ENCODE measurements at regions not wholly inside any gene's neighbourhood (a gene's known extent, or its start where the extent isn't known, plus 50 kb on each side); places are given as distances from the start of the nearest gene placed in this dataset.

DNA sequence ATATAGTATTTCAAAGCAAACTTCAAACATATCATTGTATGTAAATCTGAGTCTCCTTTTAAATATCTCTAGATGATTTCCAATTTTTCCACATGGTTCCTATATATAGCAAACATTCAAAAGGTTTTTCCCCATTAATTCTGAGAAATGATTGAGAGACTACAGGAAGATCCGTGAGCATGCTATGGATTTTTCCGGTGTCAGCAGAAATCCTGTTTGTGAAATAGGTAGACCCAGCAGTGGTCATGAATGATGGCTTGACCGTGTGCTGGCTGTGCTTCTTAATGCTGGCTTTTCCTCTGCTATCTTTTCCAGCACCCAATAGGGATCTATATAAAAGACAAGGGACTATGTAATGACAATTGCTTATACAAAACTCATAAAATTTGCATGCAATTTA lies 485.3 kb downstream of the PSAT1 start:
- Histone ChIP-seq H3K4me3 (no peak overlapping the region), H3K9me3 (no peaks in the 10 kb centered on the region), H3K27ac (no peak overlapping the region), H3K27me3 (no peaks in the 10 kb centered on the region), H3K4me1 (no peaks in the 10 kb centered on the region), H3K36me3 (no peaks in the 10 kb centered on the region)
- 64 to 93% (median 82%) methylated on average over 3 of the region's 3 CpGs for WGBS, 5 donors
- intact Hi-C loops (cut with DNase I; ENCODE audit: low total_unique reads), result no loop called here
- TF ChIP-seq POLR2A (IDR thresholded peaks at IDR 0.05) (no peak), POLR2AphosphoS5 (IDR thresholded peaks at IDR 0.05) (no peak), EP300 (IDR thresholded peaks at IDR 0.05) (no peak)
- TF ChIP-seq, protein P1, sequence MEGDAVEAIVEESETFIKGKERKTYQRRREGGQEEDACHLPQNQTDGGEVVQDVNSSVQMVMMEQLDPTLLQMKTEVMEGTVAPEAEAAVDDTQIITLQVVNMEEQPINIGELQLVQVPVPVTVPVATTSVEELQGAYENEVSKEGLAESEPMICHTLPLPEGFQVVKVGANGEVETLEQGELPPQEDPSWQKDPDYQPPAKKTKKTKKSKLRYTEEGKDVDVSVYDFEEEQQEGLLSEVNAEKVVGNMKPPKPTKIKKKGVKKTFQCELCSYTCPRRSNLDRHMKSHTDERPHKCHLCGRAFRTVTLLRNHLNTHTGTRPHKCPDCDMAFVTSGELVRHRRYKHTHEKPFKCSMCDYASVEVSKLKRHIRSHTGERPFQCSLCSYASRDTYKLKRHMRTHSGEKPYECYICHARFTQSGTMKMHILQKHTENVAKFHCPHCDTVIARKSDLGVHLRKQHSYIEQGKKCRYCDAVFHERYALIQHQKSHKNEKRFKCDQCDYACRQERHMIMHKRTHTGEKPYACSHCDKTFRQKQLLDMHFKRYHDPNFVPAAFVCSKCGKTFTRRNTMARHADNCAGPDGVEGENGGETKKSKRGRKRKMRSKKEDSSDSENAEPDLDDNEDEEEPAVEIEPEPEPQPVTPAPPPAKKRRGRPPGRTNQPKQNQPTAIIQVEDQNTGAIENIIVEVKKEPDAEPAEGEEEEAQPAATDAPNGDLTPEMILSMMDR (IDR thresholded peaks at IDR 0.05), result no peak
- DNase-seq, result no peak

DNA sequence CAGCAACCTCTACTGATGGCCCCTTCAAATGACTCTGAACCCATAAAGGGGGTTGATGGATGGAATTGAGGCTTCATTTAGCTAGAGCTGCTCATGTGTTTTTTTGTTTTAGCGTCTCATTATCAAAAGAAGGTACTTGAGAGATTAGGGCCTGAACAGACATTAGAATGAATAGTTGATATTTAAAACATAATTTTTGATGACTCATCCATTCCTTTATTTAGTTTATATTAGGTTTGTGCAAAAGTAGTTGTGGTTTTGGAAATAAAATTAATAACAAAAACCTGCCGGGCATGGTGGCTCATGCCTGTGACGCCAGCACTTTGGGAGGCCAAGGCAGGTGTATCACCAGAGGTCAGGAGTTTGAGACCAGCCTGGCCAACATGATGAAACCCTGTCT lies 485.9 kb downstream of the PSAT1 start:
- H3K27me3 ChIP-seq, result no peaks in the 10 kb centered on the region
- no peaks in the 10 kb centered on the region for H3K36me3 ChIP-seq
- no peak for TF ChIP-seq POLR2AphosphoS5 (IDR thresholded peaks at IDR 0.05)
- no peak for TF ChIP-seq POLR2A (IDR thresholded peaks at IDR 0.05)
- no peak for TF ChIP-seq EP300 (IDR thresholded peaks at IDR 0.05)
- TF ChIP-seq, protein P1 (IDR thresholded peaks at IDR 0.05), result no peak
- no peak overlapping the region for H3K4me3 ChIP-seq
- no peaks in the 10 kb centered on the region for H3K4me1 ChIP-seq
- DNase-seq, result no peak
- H3K9me3 ChIP-seq, result no peaks in the 10 kb centered on the region
- H3K27ac ChIP-seq, result no peak overlapping the region
- 79 to 91% (median 82%) methylated on average over 3 of the region's 3 CpGs for WGBS, 5 donors
- intact Hi-C loops (cut with DNase I; ENCODE audit: low total_unique reads), result no loop called here

DNA sequence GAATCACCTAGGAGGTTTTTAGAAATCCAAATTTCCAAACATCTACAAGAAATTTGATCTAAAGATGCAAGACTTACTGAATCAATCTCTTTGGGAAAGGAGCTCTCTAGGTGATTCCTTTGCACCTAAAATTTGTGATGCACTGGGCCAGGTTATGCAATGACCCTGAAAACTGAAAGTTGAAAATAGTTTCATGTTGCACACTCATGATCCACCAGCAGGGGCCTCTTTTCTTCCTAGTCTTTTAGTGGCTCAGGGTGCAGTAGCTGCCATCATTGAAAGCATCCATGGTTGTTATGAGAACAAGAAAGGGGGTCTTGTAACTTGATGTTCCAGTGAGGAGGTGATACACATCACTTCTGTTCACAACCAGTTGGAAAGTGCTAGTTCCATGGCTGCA lies 486.8 kb downstream of the PSAT1 start:
- Histone ChIP-seq H3K27ac (no peak overlapping the region), H3K4me1 (no peaks in the 10 kb centered on the region), H3K4me3 (no peak overlapping the region), H3K9me3 (no peaks in the 10 kb centered on the region), H3K36me3 (no peaks in the 10 kb centered on the region), H3K27me3 (no peaks in the 10 kb centered on the region)
- intact Hi-C loops (cut with DNase I; ENCODE audit: low total_unique reads), result no loop called here
- DNase-seq, result no peak
- TF ChIP-seq, protein P1 (IDR thresholded peaks at IDR 0.05), result no peak
- TF ChIP-seq EP300 (IDR thresholded peaks at IDR 0.05) (no peak), POLR2AphosphoS5 (IDR thresholded peaks at IDR 0.05) (no peak), POLR2A (IDR thresholded peaks at IDR 0.05) (no peak)

DNA sequence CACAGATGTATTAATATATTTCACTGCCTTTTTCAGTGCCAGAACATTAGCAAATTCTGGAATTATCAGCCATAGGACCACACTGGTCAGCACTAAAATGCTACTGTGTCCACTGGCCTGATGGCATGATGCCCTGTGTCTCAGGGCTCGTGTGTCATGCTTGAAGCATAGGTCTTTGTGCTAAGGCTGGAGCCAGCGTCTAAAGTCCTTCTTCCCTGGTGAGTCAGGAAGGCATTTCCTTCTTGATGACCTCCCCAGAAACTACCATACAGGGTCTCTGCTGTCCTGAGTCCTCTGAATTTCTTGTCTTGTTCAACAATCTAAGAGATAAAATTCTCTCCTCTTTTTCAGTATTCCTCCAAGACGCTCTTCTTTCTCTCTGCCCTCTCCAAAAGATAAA lies 489.9 kb downstream of the PSAT1 start:
- WGBS, 5 donors, result 49 to 66% (median 55%) methylated on average over 3 of the region's 3 CpGs
- no peak for DNase-seq
- H3K9me3 ChIP-seq, result peaks cover 0 to 7% (median 0%) of the 10 kb centered on the region in 4 donors
- no peaks in the 10 kb centered on the region for H3K27me3 ChIP-seq
- H3K27ac ChIP-seq, result no peak overlapping the region
- intact Hi-C loops (cut with DNase I; ENCODE audit: low total_unique reads), result no loop called here
- H3K36me3 ChIP-seq, result no peaks in the 10 kb centered on the region
- TF ChIP-seq POLR2AphosphoS5 (IDR thresholded peaks at IDR 0.05) (no peak), EP300 (IDR thresholded peaks at IDR 0.05) (no peak), POLR2A (IDR thresholded peaks at IDR 0.05) (no peak)
- TF ChIP-seq, protein P1 (IDR thresholded peaks at IDR 0.05), result no peak
- H3K4me3 ChIP-seq, result no peak overlapping the region
- no peaks in the 10 kb centered on the region for H3K4me1 ChIP-seq

Data from stomach (tissue), 8 donors.